B cell (primary cell): ENCODE measurements at regions not wholly inside any gene's neighbourhood (a gene's known extent, or its start where the extent isn't known, plus 50 kb on each side); places are given as distances from the start of the nearest gene placed in this dataset.

Experiments
- ATAC-seq: fragments of 200-7000 bp; cut with Tn5 transposase; one replicate; pipeline ENCODE4 v1.10.0; 2021; ENCODE audit warnings: low read depth, mild to moderate bottlenecking, moderate number of reproducible peaks, moderate library complexity
- CTCF ChIA-PET: fragments of 350-600 bp; sonication (Branson Sonifier 250); formaldehyde crosslinking; loops from one replicate; lab custom pipeline; 2021; ENCODE audit warnings: antibody characterized with exemption, inconsistent platforms; lab: Charles Lee
- POLR2A ChIA-PET: fragments of 350-600 bp; sonication (Branson Sonifier 250); formaldehyde crosslinking; loops from one replicate; lab custom pipeline; 2021; ENCODE audit warnings: antibody characterized with exemption; lab: Charles Lee
- DNase-seq: peaks from one replicate; pipeline ENCODE4 v3.0.0; 2013
- H2AFZ ChIP-seq: 2 replicates; pipeline ENCODE4 v1.6.1; 2012; ENCODE audit warnings: mild to moderate bottlenecking, low read depth, low read length; ENCODE audit not compliant: insufficient read depth, poor library complexity, severe bottlenecking
- H3K27ac ChIP-seq, 2 donors: 1 replicate in 1 of 2; 2 replicates in 1 of 2; pipeline ENCODE4 v1.5.1; 2012 to 2013; ENCODE audit warnings: low read length in 2 of 2, mild to moderate bottlenecking in 2 of 2, moderate library complexity in 1 of 2
- H3K27me3 ChIP-seq, 4 experiments: fragments of 200-600 bp in 1 of 4; sonication (generic) in 1 of 4; replicated peaks in 1 of 4; 1 replicate in 2 of 4; 2 replicates in 2 of 4; pipeline versions ENCODE4 v1.6.1 to v1.7.0; 2013 to 2016; ENCODE audit warnings: low read length in 3 of 4, mild to moderate bottlenecking in 2 of 4, mixed read lengths in 1 of 4, moderate library complexity in 1 of 4; ENCODE audit not compliant: insufficient read depth in 4 of 4, control insufficient read depth in 3 of 4; ENCODE audit errors: control extremely low read depth in 1 of 4
- H3K36me3 ChIP-seq, 2 experiments: replicated peaks in 1 of 2; 1 replicate in 1 of 2; 2 replicates in 1 of 2; pipeline versions ENCODE4 v1.6.1 to v1.7.1; 2013; ENCODE audit warnings: low read length in 1 of 2; ENCODE audit not compliant: insufficient read depth in 2 of 2, control insufficient read depth in 1 of 2; ENCODE audit errors: control extremely low read depth in 1 of 2, extremely low read depth in 1 of 2
- H3K4me1 ChIP-seq, 2 donors: fragments of 200-600 bp in 1 of 2; sonication (generic) in 1 of 2; 1 replicate in 1 of 2; 2 replicates in 1 of 2; pipeline versions ENCODE4 v1.5.1 to v1.6.1; 2013 to 2017; ENCODE audit warnings: low read length in 2 of 2; ENCODE audit not compliant: control insufficient read depth in 2 of 2, insufficient read depth in 2 of 2
- H3K4me2 ChIP-seq: replicated peaks from 2 replicates; pipeline ENCODE3; 2012; ENCODE audit warnings: mild to moderate bottlenecking, low read depth, low read length; ENCODE audit not compliant: poor library complexity, severe bottlenecking
- H3K4me3 ChIP-seq, 5 experiments: fragments of 200-600 bp in 1 of 5; sonication (generic) in 1 of 5; 1 replicate in 3 of 5; 2 replicates in 2 of 5; pipeline versions ENCODE4 v1.5.1 to v1.7.0; 2011 to 2016; ENCODE audit warnings: low read length in 4 of 5, mild to moderate bottlenecking in 4 of 5, low read depth in 2 of 5, control low read depth in 1 of 5, moderate library complexity in 1 of 5; ENCODE audit not compliant: insufficient read depth in 1 of 5; ENCODE audit errors: control extremely low read depth in 1 of 5, extremely low read depth in 1 of 5
- H3K79me2 ChIP-seq: fragments of 200-600 bp; sonication (generic); one replicate; pipeline ENCODE4 v1.6.0; 2016; ENCODE audit warnings: low read length; ENCODE audit not compliant: control insufficient read depth, insufficient read depth
- H3K9ac ChIP-seq: fragments of 200-600 bp; sonication (generic); 2 replicates; pipeline ENCODE4 v1.6.1; 2017; ENCODE audit warnings: mild to moderate bottlenecking, low read length, moderate library complexity
- H3K9me3 ChIP-seq, 3 donors: one replicate each; pipeline versions ENCODE4 v1.6.1 to v1.7.1; 2013; ENCODE audit warnings: low read length in 2 of 3; ENCODE audit not compliant: control insufficient read depth in 2 of 3, insufficient read depth in 1 of 3; ENCODE audit errors: control extremely low read depth in 1 of 3
- H4K20me1 ChIP-seq: 2 replicates; pipeline ENCODE4 v1.6.0; 2012; ENCODE audit warnings: mild to moderate bottlenecking, low read length; ENCODE audit not compliant: insufficient read depth, control insufficient read depth, poor library complexity, severe bottlenecking
- H3K27ac Mint-ChIP-seq: one replicate; pipeline ENCODE4 v1.8.0; 2021; ENCODE audit warnings: mixed read lengths
- H3K27me3 Mint-ChIP-seq: one replicate; pipeline ENCODE4 v1.8.0; 2021; ENCODE audit warnings: mixed read lengths
- H3K4me1 Mint-ChIP-seq: one replicate; pipeline ENCODE4 v1.8.0; 2021; ENCODE audit warnings: mixed read lengths
- H3K4me3 Mint-ChIP-seq: one replicate; pipeline ENCODE4 v1.8.0; 2021; ENCODE audit warnings: mixed read lengths
- H3K9me3 Mint-ChIP-seq: one replicate; pipeline ENCODE4 v1.8.0; 2022; ENCODE audit warnings: mixed read lengths; ENCODE audit not compliant: insufficient read depth
- CTCF ChIP-seq: fragments of 200-600 bp; IDR thresholded peaks from one replicate; pipeline ENCODE4 v1.8.0; 2022; ENCODE audit warnings: antibody characterized with exemption, mild to moderate bottlenecking
- EZH2 ChIP-seq: IDR thresholded peaks from 2 replicates; pipeline ENCODE4 v1.6.1; 2012; ENCODE audit warnings: borderline replicate concordance, low read depth, mild to moderate bottlenecking, moderate library complexity, low read length; ENCODE audit not compliant: insufficient read depth, poor library complexity, severe bottlenecking
- WGBS: methylation state at CpG from one replicate; pipeline ENCODE4 v1.1.5; 2013; ENCODE audit warnings: missing lambda C conversion rate; ENCODE audit not compliant: insufficient coverage; 5-methylcytosine and 5-hydroxymethylcytosine counted together
- intact Hi-C: fragments of 100-400 bp; cut with micrococcal nuclease; formaldehyde crosslinking; loops from one replicate; pipeline ENCODE4 v1.10.0; 2022

GRCh38 chr19:30857388-30857787, 485.2 kb downstream of the ZNF536 start:
- CTCF ChIA-PET = no interaction called here
- ATAC-seq (no peak), DNase-seq (no peak)
- H3K9me3 ChIP-seq = peaks cover 0 to 24% (median 0%) of the 10 kb centered on the region in 3 donors
- Mint-ChIP-seq H3K4me3 (no peak overlapping the region), H3K27me3 (no peaks in the 10 kb centered on the region), H3K9me3 (peaks cover 5% of the 10 kb centered on the region), H3K27ac (no peak overlapping the region), H3K4me1 (no peaks in the 10 kb centered on the region)
- H4K20me1 ChIP-seq = no peaks in the 10 kb centered on the region
- H3K27me3 ChIP-seq = no peaks in the 10 kb centered on the region
- H3K9ac ChIP-seq = no peak overlapping the region
- no peak overlapping the region for H3K27ac ChIP-seq
- no peaks in the 10 kb centered on the region for H3K79me2 ChIP-seq
- POLR2A ChIA-PET = no interaction called here
- no peaks in the 10 kb centered on the region for H3K36me3 ChIP-seq
- H3K4me3 ChIP-seq = no peak overlapping the region
- WGBS = 97% methylated on average over 3 of the region's 6 CpGs
- no peak overlapping the region for H2AFZ ChIP-seq
- no peak overlapping the region for H3K4me2 ChIP-seq
- no peak for TF ChIP-seq CTCF
- no peak for TF ChIP-seq EZH2
- intact Hi-C loops = no loop called here
- no peaks in the 10 kb centered on the region for H3K4me1 ChIP-seq

GRCh38 chr19:30856786-30857185, 484.6 kb downstream of the ZNF536 start:
- no peaks in the 10 kb centered on the region for H3K36me3 ChIP-seq

More at GRCh38 chr19:30856786-30857185, 484.6 kb downstream of the ZNF536 start:
- H4K20me1 ChIP-seq = no peaks in the 10 kb centered on the region
- POLR2A ChIA-PET = no interaction called here
- no peak overlapping the region for H2AFZ ChIP-seq
- Mint-ChIP-seq H3K27ac (no peak overlapping the region), H3K4me1 (no peaks in the 10 kb centered on the region), H3K27me3 (no peaks in the 10 kb centered on the region), H3K9me3 (peaks cover 5% of the 10 kb centered on the region), H3K4me3 (no peak overlapping the region)
- WGBS = no CpG with 5 or more reads among the region's 3 CpGs
- ATAC-seq = no peak
- peaks cover 0 to 24% (median 0%) of the 10 kb centered on the region in 3 donors for H3K9me3 ChIP-seq
- no peaks in the 10 kb centered on the region for H3K4me1 ChIP-seq
- no peak overlapping the region for H3K9ac ChIP-seq
- no peaks in the 10 kb centered on the region for H3K79me2 ChIP-seq
- H3K4me3 ChIP-seq = no peak overlapping the region
- CTCF ChIA-PET = no interaction called here
- intact Hi-C loops = no loop called here
- TF ChIP-seq CTCF (no peak), EZH2 (no peak)
- no peak overlapping the region for H3K4me2 ChIP-seq
- no peaks in the 10 kb centered on the region for H3K27me3 ChIP-seq
- no peak for DNase-seq
- H3K27ac ChIP-seq = no peak overlapping the region
